ENCODE measurements at regions not wholly inside any gene's neighbourhood (a gene's known extent, or its start where the extent isn't known, plus 50 kb on each side); places are given as distances from the start of the nearest gene placed in this dataset.

- no peak for TF ChIP-seq TAF1 (IDR thresholded peaks at IDR 0.05; ENCODE audit: borderline replicate concordance, low read depth, low read length)
- no peak for TF ChIP-seq SIN3A (IDR thresholded peaks at IDR 0.05; ENCODE audit: borderline replicate concordance, low read depth, low read length)
Measured at GRCh38 chr2:180893752-180894151, 86.7 kb upstream of the UBE2E3 start.

All from SK-N-SH (cell line).